ENCODE measurements at regions not wholly inside any gene's neighbourhood (a gene's known extent, or its start where the extent isn't known, plus 50 kb on each side); places are given as distances from the start of the nearest gene placed in this dataset.

- DNase-seq (ENCODE audit: extremely low read depth, low read depth) = no peak
- TF ChIP-seq, protein P1, sequence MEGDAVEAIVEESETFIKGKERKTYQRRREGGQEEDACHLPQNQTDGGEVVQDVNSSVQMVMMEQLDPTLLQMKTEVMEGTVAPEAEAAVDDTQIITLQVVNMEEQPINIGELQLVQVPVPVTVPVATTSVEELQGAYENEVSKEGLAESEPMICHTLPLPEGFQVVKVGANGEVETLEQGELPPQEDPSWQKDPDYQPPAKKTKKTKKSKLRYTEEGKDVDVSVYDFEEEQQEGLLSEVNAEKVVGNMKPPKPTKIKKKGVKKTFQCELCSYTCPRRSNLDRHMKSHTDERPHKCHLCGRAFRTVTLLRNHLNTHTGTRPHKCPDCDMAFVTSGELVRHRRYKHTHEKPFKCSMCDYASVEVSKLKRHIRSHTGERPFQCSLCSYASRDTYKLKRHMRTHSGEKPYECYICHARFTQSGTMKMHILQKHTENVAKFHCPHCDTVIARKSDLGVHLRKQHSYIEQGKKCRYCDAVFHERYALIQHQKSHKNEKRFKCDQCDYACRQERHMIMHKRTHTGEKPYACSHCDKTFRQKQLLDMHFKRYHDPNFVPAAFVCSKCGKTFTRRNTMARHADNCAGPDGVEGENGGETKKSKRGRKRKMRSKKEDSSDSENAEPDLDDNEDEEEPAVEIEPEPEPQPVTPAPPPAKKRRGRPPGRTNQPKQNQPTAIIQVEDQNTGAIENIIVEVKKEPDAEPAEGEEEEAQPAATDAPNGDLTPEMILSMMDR (IDR thresholded peaks at IDR 0.05; ENCODE audit: low read depth, low read length) = no peak
Measured at GRCh38 chr1:106515375-106515774, 541.1 kb upstream of the PRMT6 start.

DNA sequence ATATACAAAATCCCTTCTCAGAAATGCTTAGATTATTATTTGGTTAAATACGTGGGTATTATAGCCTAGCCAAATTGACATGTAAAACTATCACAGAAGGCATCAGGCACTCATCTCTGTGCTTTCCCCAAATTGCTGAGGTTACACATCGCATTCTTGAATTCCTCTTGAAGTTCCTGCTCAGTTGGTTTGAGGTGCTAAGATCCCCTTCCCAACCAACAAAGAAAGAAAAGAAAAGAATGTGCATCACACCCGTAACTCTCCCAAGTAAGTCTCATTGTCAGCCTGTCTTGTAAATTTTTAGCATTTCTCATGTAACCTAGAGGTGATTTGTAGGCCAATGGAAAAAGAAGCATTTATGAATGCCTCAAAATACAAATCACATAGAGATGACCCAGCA is 539.2 kb upstream of the PRMT6 start:
- TF ChIP-seq, protein P1 (IDR thresholded peaks at IDR 0.05; ENCODE audit: low read depth, low read length) = no peak
- DNase-seq (ENCODE audit: extremely low read depth, low read depth) = no peak

GRCh38 chr1:106523497-106523896 is 533.0 kb upstream of the PRMT6 start:
- TF ChIP-seq, protein P1 (IDR thresholded peaks at IDR 0.05; ENCODE audit: low read depth, low read length) = no peak
- DNase-seq (ENCODE audit: extremely low read depth, low read depth) = no peak

GRCh38 chr1:106524631-106525030 is 531.8 kb upstream of the PRMT6 start:
- TF ChIP-seq, protein P1 (IDR thresholded peaks at IDR 0.05; ENCODE audit: low read depth, low read length) = no peak

DNA sequence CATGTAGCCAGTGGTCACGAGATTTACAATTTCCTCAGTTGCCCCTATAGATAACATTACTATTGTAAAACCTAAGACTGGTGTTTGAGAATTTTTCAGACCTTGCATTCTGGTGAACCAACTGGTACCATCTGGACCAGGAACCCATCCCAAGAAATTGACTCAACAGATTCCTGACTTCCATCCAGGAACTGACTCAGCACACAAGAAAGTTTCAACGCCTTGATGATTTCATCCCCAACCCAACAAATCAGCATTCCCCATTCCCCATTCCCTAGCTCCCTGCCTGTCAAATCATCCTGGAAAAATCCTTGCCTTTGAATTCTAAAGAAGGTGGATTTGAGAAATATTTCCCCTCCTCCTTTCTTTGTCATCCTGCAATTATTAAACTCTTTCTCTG is 529.8 kb upstream of the PRMT6 start:
- TF ChIP-seq, protein P1 (IDR thresholded peaks at IDR 0.05; ENCODE audit: low read depth, low read length) = no peak
- peak; percentile 28 for DNase-seq (ENCODE audit: extremely low read depth, low read depth)

More at GRCh38 chr1:106524631-106525030, 531.8 kb upstream of the PRMT6 start:
- DNase-seq (ENCODE audit: extremely low read depth, low read depth) = no peak

GRCh38 chr1:106534612-106535011 is 521.9 kb upstream of the PRMT6 start:
- TF ChIP-seq, protein P1 (IDR thresholded peaks at IDR 0.05; ENCODE audit: low read depth, low read length) = no peak
- DNase-seq (ENCODE audit: extremely low read depth, low read depth) = no peak

DNA sequence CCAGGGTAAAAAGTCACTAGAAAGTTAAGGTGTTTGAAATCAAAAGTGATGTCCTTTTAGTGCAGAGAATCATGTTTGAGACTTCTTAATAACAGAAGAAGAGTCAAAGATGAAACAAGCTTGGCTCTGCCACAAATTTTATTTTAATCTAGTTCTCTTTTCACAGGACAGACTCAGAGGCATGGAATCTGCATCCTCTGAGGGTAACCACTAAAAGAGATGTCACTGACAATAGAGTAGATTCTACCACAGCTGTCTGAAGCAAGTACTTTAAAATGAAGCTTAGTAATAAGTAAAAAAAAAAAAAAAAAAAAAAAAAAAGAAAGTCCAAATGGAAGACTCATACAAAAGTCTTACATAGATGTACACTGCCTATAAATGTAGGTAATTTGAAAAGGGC is 519.7 kb upstream of the PRMT6 start:
- no peak for DNase-seq (ENCODE audit: extremely low read depth, low read depth)
- TF ChIP-seq, protein P1 (IDR thresholded peaks at IDR 0.05; ENCODE audit: low read depth, low read length) = no peak
